ENCODE measurements at regions not wholly inside any gene's neighbourhood (a gene's known extent, or its start where the extent isn't known, plus 50 kb on each side); places are given as distances from the start of the nearest gene placed in this dataset.

- no peak overlapping the region for H3K4me3 ChIP-seq (ENCODE audit: low read depth, low read length)
- no peak for TF ChIP-seq CTCF (IDR thresholded peaks at IDR 0.05; ENCODE audit: low read depth, low read length, missing control alignments)
- DNase-seq (ENCODE audit: low read depth) = no peak
- in situ Hi-C loops (cut with HindIII; ENCODE audit: low sequenced_read_pairs) = no loop called here
Measured at GRCh38 chr4:12242354-12242753, 813.7 kb upstream of the HS3ST1 start.

DNA sequence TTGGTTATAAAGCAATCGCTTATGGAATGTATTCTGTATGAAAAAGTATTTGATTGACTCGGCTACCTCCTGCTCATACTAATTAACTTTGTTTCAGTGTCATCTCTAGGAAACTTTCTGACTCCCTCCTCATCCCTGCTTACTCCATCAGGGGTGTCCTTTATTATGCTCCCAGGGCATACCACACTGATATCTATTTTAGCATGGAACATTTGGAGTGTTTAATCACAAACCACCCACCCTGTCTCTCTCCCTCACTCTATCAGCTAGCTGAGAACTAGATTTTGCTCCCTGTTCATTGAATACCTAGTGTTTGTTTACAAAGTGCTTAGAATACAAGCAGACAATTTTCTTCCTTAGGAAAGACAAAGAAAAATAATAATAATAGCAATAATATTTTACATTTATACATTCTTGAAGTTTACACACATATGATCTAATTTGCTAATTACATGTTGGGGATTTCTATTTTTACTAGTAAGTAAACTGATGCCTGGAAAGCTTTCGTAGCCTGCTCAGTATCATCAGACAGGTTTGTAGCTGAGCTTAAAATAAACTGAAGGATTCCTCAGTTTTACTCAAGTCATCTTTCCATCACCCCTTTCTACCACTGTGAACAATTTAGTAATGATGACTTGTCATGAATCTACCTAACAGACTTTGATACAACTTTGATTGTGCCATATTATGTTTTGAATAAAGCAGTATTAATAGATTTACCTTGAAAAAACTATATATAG, 811.4 kb upstream of the HS3ST1 start:
- no peak overlapping the region for H3K4me3 ChIP-seq (ENCODE audit: low read depth, low read length)
- no peak for TF ChIP-seq CTCF (IDR thresholded peaks at IDR 0.05; ENCODE audit: low read depth, low read length, missing control alignments)
- DNase-seq (ENCODE audit: low read depth) = no peak
- in situ Hi-C loops (cut with HindIII; ENCODE audit: low sequenced_read_pairs) = no loop called here

DNA sequence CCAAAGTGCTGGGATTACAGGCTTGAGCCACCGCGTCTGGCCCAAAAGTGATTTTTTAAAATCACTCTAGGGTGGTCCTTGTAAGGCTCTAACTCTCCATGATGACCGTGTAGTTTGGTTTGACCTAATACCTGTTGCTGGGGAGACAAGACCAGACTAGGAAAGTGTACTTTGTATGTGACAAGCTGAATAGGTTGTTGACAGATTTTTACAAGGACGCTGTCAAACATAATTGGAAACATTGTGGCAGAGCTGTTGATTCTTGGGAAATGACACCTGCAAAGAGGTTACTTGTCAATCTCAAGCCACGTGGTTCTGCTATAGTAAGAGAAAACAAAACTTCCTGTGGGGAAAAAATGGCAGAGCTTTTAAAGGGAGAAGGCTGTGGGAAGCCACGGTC, 802.4 kb upstream of the HS3ST1 start:
- TF ChIP-seq CTCF (IDR thresholded peaks at IDR 0.05; ENCODE audit: low read depth, low read length, missing control alignments) = no peak
- in situ Hi-C loops (cut with HindIII; ENCODE audit: low sequenced_read_pairs) = no loop called here

GRCh38 chr4:12221031-12221430, 792.3 kb upstream of the HS3ST1 start:
- TF ChIP-seq CTCF (IDR thresholded peaks at IDR 0.05; ENCODE audit: low read depth, low read length, missing control alignments) = no peak
- no peak overlapping the region for H3K4me3 ChIP-seq (ENCODE audit: low read depth, low read length)
- in situ Hi-C loops (cut with HindIII; ENCODE audit: low sequenced_read_pairs) = no loop called here
- DNase-seq (ENCODE audit: low read depth) = no peak

More for the DNA sequence above, 802.4 kb upstream of the HS3ST1 start:
- no peak overlapping the region for H3K4me3 ChIP-seq (ENCODE audit: low read depth, low read length)
- DNase-seq (ENCODE audit: low read depth) = no peak

DNA sequence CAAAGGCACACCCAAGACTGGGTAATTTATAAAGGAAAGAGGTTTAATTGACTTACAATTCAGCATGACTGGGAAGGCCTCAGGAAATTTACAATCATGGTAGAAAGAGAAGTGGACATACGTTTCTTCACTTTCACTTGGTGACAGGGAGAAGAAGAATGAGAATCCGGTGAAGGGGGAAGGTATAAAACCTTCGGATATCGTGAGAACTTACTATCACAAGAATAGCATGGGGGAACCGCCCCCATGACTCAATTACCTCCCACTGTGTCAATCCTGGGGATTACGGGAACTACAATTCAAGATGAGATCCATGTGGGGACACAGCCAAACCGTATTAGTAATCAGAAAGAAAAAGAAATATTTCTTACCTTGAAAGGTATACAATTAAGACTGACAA, 782.9 kb upstream of the HS3ST1 start:
- in situ Hi-C loops (cut with HindIII; ENCODE audit: low sequenced_read_pairs) = no loop called here
- DNase-seq (ENCODE audit: low read depth) = no peak
- no peak for TF ChIP-seq CTCF (IDR thresholded peaks at IDR 0.05; ENCODE audit: low read depth, low read length, missing control alignments)
- no peak overlapping the region for H3K4me3 ChIP-seq (ENCODE audit: low read depth, low read length)

DNA sequence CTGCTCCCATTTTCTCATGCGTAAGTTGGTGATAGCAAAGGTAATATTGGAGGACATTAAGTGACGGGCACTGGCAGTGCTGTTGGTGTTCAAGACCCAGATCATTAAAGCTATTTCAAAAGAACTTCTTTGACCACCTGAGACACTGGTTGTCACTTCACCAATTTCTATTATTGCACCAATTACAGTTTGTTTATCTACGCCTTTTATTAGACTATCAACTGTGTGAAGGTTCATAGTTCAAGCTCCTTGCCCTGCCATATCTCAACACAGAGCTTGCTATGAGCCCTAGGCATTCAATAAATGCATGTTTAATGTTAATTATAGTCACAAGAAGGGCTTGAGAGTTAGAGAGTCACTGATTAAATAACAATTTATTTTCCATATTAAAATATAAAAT, 778.7 kb upstream of the HS3ST1 start:
- in situ Hi-C loops (cut with HindIII; ENCODE audit: low sequenced_read_pairs) = no loop called here
- H3K4me3 ChIP-seq (ENCODE audit: low read depth, low read length) = no peak overlapping the region
- no peak for DNase-seq (ENCODE audit: low read depth)
- no peak for TF ChIP-seq CTCF (IDR thresholded peaks at IDR 0.05; ENCODE audit: low read depth, low read length, missing control alignments)
